GM21367 (cell line): ENCODE measurements at regions not wholly inside any gene's neighbourhood (a gene's known extent, or its start where the extent isn't known, plus 50 kb on each side); places are given as distances from the start of the nearest gene placed in this dataset.
"Not testable (repeated sequence)": the region's sequence is repeated elsewhere in the genome, so short reads cannot be mapped to it uniquely, and the experiment has no call there.

ENCODE experiments used
- ATAC-seq: cut with Tn5 transposase; IDR thresholded peaks from one replicate; pipeline ENCODE4 v1.9.1; 2021; ENCODE audit not compliant: unreplicated experiment

- no peak for ATAC-seq
Measured at GRCh38 chr6:67916399-67916798, 718.7 kb upstream of the ADGRB3 start.

DNA sequence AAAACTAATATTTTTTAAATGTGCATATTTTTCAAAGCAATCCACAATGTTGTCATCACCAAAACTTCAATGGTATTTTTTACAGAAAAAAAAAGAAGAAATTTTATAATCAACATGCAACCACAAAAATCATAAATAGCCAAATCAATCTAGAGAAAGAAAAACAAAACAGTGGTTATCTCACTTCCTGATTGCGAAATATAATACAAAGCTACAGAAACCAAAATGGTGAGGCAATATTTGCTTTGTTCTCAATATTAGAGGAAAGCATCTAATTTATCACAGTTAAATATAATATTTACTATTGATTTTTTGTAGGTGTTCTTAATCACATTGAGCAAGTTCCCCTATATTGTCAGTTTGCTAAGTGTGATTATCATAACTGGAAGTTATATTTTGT lies 720.7 kb upstream of the ADGRB3 start:
- ATAC-seq: no peak

- ATAC-seq: no peak
Measured at GRCh38 chr6:67909354-67909753, 725.7 kb upstream of the ADGRB3 start.

- no peak for ATAC-seq
Measured at GRCh38 chr6:67908379-67908778, 726.7 kb upstream of the ADGRB3 start.

GRCh38 chr6:67904735-67905134 lies 730.3 kb upstream of the ADGRB3 start:
- not testable (repeated sequence) for ATAC-seq

DNA sequence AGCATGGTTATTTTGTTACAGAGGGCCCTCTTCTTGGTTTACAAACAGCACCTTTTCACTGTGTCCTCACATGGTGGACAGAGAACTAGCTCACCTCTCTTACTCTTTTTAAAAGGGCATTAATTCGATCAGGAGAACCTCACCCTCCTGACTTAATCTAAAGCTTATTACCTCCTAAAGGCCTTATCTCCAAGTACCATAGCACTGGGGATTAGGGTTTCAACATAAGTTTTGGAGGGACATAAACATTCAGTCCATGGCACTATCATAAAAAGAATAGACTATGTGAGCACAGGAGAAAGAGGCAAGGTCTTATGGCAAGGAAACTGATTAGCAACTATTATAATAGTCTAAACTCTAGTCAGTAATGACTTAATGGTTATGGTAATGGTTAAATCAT lies 736.2 kb upstream of the ADGRB3 start:
- ATAC-seq: no peak

DNA sequence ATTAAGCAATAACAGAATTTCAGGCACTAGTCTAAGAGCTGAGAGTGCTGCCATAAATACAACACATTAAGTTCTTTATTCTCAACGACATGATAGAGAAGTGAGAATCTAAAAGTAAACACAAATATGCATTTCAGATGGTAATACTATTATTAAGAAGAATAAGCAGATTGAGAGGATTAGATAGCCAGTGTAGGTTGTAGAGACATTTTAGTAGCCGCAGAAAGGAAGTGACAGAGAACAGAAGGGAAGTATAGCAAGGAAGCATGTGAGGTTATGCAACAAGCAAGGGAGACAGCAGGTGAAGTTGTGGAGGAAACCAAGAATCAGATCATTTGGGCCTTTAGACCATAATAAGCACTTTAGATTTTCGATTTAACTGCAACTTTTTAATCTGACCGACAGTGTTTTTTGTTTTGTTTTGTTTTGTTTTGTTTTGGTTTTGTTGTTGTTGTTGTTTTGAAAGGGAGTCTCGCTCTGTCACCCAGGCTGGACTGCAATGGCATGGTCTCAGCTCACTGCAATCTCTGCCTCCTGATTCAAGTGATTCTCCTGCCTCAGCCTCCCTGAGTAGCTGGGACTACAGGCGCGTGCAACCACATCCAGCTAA lies 737.0 kb upstream of the ADGRB3 start:
- no peak for ATAC-seq

DNA sequence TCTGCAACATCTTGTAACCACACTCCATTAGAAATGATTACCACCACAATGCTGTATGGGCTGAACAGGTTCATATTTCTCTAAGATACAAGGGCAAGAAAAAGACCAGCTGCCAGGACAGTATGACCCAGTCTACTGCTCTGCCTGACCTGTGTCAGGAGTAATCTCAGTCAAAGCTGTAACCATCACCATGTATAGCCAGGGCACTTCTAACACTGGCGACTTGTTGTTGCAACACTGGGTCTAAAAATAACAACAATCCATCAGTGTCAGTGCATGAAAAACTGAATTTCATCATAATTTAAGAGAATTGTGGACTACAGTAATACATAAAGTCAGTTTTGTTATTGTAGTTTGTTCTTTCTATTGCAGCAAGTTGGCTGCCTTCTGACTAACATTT lies 738.6 kb upstream of the ADGRB3 start:
- no peak for ATAC-seq

DNA sequence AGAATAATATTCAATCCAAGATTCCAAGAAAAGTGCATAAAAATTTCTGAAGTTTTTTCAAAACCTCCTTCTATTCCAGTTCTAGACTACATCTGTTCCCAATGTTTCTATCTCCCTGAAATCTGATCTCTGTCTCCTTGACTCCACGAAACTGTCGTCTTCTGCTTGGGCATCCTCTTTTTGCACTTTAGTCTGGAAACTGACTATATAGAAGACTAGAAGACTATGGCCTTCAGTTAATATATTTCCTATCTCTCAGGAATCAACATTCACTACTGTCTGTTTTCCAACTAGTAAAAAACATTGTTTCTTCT lies 745.4 kb upstream of the ADGRB3 start:
- ATAC-seq: no peak

DNA sequence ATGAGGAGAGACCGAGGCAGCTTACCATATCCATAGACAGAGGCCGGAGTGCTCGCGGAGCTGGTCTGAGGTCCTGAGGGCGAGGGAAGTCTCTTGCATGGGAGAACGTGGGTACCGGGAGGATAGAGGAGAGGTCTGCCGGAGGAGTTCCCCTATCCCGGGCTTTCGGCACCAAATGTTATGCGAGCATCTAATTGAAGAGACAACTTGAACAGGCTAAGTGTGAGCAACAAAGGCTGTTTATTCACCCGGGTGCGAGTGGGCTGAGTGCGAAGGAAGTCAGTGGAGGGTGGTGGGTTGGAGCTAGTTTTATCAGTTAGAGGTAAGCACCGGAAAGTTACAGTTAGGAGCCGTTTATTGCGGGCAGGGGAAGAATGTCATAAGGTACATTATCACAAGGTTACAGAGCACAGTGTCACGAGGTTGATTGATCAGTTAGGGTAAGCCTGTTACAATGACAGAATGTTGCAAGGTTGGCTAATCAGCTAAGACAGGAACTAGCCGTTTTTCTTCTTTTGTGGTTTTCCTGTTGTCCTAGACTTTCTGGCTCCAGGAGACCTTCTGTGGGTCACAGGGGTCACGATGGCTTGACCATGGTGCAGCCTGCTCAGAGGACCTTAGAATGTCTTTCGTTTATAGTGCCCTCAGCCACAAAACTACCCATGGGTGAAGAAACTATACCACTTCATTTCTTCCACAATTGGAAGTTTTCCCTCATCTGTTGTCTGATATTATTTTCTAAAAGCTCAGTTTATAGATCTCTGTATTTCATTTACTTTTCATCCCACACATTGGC lies 746.0 kb upstream of the ADGRB3 start:
- no peak for ATAC-seq

GRCh38 chr6:67888546-67888885 lies 746.6 kb upstream of the ADGRB3 start:
- no peak for ATAC-seq

DNA sequence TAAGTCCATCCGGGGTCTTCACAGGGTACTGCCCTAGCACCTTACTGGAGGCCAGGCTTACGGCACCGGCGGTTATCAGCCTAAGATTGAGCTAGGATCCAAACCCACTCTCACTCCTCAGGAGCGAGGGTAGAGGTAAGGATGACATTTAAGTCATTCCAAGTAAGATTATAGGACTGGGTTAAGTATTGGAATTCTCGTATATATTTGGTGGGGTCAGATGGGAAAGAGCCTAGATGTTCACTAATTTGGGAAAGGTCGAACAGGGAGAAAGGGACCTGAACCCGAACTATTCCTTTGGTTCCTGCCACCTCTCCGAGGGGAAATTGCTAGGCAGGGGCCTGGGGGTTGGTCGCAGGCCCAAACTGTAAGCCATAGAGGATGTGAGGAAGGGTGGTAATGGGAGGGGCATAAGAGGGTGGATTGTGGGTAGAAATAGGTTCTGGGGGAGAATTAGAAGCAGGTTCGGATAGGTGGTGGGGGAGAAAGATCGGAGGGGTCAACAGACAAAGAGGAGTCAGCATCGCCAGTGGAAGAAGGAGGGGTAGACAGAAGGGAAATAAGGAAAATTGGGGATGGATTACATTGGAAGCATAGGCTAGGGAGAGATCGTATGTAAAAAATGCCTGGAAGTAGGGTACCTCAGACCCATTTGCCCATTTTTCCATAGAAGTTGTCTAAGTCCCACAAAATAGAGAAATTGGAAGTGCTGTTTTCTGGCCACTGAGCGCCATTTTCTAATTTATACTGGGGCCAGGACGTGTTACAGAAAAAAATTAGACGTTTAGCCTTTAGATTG lies 747.1 kb upstream of the ADGRB3 start:
- ATAC-seq: no peak

DNA sequence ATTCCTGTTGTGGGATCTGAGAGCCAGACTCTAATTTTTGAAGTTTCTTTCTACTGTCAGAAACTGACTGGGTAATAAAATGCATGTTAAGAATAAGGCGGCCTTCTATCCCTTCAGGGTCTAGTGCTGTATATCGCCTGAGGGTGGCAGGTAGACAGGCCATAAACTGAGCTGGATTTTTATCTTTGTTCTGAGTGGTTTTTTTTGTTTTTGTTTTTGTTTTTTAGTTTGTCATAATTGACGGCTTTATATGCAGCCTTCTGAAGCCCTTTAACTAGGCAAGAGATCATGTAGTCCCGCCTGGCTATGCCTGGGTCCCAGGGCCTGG lies 747.7 kb upstream of the ADGRB3 start:
- ATAC-seq: no peak

DNA sequence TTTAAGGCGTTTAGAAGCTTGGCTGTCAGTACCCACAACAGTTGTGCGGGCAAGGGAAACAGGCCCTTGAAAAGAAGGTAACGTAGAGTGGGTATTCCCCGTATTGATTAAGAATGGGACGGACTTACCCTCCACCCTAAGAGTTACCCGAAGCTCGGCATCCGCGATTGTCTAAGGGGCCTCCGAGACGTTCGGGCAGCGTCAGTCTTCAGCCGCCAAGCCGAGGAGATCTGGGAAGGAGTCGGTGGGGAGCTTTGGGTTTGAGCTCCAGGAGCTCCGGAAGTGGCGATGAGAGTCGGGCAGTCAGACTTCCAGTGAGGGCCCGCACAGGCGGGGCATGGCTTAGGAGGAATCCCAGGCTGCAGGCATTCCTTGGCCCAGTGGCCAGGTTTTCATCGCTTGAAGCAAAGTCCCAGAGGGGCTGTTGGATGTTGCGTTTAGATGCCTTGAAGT lies 748.2 kb upstream of the ADGRB3 start:
- no peak for ATAC-seq

GRCh38 chr6:67886036-67886707 lies 748.9 kb upstream of the ADGRB3 start:
- ATAC-seq: no peak

DNA sequence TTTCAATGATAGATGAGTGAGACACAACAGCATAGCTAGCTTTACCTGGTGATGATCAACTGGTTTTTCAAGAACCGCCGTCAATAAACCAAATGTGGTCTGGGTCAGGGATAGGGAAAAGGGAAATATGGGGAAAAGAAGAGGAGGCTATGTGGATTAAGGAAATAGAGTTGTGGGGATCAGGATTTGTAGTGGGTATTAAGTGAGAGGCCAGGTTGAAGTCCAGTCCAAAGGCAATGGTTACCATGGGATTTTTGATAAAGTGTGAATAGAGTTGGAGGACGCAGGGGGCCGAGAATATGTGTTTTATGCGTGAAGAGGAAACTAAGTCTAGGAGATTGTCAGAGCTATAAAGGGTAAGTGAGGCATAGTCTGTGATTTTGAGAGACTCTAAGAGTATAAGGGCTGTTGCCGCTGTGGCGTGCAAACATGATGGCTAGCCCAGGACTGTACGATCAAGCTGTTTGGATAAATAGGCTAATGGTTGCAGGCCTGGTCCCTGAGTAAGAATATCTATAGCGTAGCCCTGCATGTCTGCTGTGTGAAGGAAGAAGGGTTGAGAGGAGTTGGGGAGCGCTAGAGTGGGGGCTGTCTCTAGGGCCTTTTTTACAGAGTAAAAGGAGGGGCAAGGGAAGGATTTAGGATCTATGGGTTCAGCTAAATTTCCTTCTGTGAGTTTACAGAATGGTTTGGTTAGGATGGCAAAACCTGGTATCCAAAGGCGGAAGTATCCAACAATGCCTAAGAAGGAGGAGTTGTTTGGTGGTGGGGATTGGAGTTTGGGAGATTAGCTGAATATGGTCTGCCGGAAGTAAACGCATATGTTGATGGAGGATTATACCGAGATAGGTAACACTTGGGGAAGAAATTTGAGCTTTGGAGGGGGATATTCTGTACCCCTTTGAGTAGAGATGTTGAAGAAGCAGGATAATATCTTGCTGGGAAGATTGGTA lies 749.7 kb upstream of the ADGRB3 start:
- ATAC-seq: no peak

- no peak for ATAC-seq
Measured at GRCh38 chr6:67884442-67884841, 750.6 kb upstream of the ADGRB3 start.

DNA sequence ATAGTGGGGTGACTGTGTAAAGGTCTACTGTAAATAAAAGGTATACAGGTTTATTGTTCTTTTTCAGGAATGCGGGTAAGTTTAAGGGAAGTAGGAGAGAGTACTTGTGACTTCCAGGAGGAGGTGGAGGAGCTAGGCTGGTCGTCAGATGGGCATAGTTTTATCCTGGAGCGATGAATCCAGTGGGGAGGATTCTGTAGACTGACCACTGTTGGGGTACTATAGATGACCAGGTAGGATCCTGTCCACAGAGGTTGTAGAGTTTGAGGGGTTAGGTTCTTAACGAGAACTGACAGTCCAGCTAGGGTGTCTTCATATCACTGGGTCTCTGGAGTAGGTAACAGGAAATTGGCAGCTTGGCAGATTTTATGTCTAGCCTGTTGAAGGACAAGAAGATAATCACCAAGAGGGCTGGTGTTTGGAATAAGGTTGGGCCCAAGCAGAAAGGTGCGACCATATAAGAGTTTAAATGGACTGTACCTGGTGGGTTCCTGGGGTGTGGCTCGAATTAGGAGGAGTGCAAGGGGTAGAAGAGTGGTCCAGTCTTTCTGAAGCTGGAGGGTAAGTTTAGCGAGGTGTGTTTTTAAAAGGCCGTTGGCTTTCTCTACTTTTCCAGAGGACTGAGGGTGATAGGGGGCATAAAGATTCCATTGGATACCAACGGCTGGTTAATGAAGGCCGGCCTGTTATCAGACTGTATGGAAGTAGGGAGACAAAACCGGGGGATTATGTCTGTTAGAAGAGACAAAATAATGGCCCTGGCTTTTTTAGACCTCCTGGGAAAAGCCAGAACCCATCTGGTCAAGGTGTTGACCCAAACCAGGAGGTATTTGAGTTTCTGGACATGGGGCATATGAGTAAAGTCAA lies 751.3 kb upstream of the ADGRB3 start:
- ATAC-seq: no peak

DNA sequence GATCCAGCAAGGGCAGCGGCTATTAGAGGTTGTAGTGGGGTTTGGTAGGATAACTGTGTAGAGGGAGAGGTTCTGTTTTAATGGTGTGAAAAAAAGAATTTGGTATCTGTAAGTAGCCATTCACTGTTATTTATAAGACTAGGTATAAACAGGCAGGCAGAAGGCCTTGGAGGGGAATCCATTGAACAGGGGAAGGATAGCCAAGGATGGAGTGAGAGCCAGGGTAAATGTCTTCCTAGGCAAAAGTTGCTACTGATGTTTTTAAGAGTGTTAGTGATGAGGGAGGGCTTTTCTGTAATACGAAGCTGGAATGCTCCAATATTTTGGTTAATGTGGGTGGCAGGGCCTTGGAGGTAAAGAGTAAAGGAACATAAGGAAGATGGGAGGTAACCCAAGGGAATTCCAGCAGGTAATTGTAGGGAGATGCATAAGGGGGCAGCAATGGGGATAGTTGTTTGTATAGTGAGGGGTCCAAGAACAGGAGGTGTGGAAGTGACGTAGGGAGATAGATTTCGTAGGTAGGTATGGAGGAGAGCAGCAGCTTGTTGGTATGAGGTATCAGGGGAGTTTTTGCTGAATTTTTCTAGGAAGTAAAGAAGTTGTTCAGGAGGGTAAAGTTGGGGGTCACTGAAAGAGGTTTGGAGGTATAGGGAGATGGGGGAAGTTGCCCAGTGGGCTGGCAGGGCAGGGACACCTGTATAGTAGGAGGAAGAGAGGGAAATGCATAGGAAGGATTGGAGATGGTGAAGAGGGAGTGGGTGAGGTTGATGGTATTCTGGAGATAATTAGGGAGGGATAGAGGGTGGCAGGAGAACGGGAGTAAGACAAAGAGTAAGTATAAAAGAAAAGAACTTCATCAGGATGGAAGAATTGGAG lies 752.4 kb upstream of the ADGRB3 start:
- no peak for ATAC-seq
